ENCODE measurements at regions not wholly inside any gene's neighbourhood (a gene's known extent, or its start where the extent isn't known, plus 50 kb on each side); places are given as distances from the start of the nearest gene placed in this dataset.
A peak's percentile ranks its signal among the peaks of the same experiment; 100 is the strongest.

DNA sequence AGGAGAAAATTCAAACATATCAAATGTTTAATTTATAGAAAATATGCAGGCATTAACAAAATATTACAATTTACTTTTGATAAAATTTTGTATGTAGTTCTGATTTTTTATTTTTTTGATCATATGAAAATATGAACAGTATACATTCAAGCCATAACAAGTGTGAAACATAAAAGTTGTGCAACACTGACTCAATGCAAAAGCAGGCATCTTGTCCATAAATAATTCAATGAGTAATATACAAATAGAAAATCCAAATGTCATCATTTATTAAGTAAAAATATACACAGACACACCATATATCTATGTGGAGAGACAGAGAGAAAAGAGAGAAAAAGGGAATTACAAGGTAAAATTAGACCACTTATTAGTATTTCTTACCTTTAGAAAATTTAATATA is 1183.9 kb downstream of the SLITRK1 start:
- intact Hi-C loops (cut with DNase I), result no loop called here
- no peak for DNase-seq
- Histone ChIP-seq H3K4me3 (no peak overlapping the region), H3K36me3 (no peaks in the 10 kb centered on the region), H3K27ac (no peak overlapping the region), H3K9me3 (no peaks in the 10 kb centered on the region), H3K27me3 (no peaks in the 10 kb centered on the region), H3K4me1 (no peaks in the 10 kb centered on the region)
- no peak for ATAC-seq
- no peak for TF ChIP-seq CTCF (IDR thresholded peaks at IDR 0.05)

GRCh38 chr13:82693607-82694006 is 1188.7 kb downstream of the SLITRK1 start:
- H3K9me3 ChIP-seq, result no peaks in the 10 kb centered on the region
- no peaks in the 10 kb centered on the region for H3K4me1 ChIP-seq
- H3K27me3 ChIP-seq, result no peaks in the 10 kb centered on the region
- intact Hi-C loops (cut with DNase I), result no loop called here
- ATAC-seq (no peak), DNase-seq (no peak)
- no peak overlapping the region for H3K27ac ChIP-seq
- no peaks in the 10 kb centered on the region for H3K36me3 ChIP-seq
- H3K4me3 ChIP-seq, result no peak overlapping the region
- no peak for TF ChIP-seq CTCF (IDR thresholded peaks at IDR 0.05)

DNA sequence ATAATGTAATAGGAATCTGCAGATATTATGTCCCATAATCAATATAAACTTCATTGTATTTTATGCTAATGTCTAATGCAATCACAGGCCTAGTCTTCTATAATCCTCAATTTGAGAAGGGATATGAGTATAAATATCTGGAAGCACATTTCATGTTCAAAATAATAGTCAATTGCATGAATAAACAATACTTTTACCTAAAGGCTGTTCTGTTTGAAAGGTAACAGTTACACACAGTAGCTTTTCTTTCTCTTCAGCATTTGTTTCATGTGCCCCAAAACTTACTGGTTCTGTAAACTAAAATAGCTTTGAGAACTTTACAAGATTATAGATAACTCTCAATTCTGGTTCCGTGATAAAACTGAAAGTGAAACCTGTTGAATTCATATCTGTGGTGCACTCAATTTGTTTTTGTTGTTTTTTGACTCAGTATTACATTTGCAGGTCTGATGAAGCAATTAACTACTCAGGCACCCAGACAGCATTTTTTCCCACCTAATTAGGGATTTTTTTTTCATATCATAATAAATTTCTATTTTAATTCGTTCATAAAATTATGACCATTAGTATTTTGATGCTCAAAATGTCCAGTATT is 1193.8 kb downstream of the SLITRK1 start:
- H3K9me3 ChIP-seq, result no peaks in the 10 kb centered on the region
- H3K27me3 ChIP-seq, result no peaks in the 10 kb centered on the region
- peak overlapping the region; percentile 38 for H3K27ac ChIP-seq
- ATAC-seq (no peak), DNase-seq (no peak)
- no peaks in the 10 kb centered on the region for H3K36me3 ChIP-seq
- intact Hi-C loops (cut with DNase I), result no loop called here
- TF ChIP-seq CTCF (IDR thresholded peaks at IDR 0.05), result no peak
- peak overlapping the region; percentile 41 for H3K4me3 ChIP-seq
- H3K4me1 ChIP-seq, result no peaks in the 10 kb centered on the region

- Histone ChIP-seq H3K36me3 (no peaks in the 10 kb centered on the region), H3K27ac (peak overlapping the region; percentile 38), H3K27me3 (no peaks in the 10 kb centered on the region), H3K9me3 (no peaks in the 10 kb centered on the region), H3K4me3 (peak overlapping the region; percentile 41), H3K4me1 (no peaks in the 10 kb centered on the region)
- DNase-seq, result no peak
- intact Hi-C loops (cut with DNase I), result no loop called here
- TF ChIP-seq CTCF (IDR thresholded peaks at IDR 0.05), result no peak
- no peak for ATAC-seq
Observed at GRCh38 chr13:82687884-82688283, 1194.4 kb downstream of the SLITRK1 start.

- no peaks in the 10 kb centered on the region for H3K27me3 ChIP-seq
- TF ChIP-seq CTCF (IDR thresholded peaks at IDR 0.05), result no peak
- no peak overlapping the region for H3K27ac ChIP-seq
- H3K9me3 ChIP-seq, result no peaks in the 10 kb centered on the region
- ATAC-seq (no peak), DNase-seq (no peak)
- H3K4me3 ChIP-seq, result no peak overlapping the region
- intact Hi-C loops (cut with DNase I), result no loop called here
- H3K4me1 ChIP-seq, result no peaks in the 10 kb centered on the region
- H3K36me3 ChIP-seq, result no peaks in the 10 kb centered on the region
Observed at GRCh38 chr13:82681535-82681934, 1200.7 kb downstream of the SLITRK1 start.

DNA sequence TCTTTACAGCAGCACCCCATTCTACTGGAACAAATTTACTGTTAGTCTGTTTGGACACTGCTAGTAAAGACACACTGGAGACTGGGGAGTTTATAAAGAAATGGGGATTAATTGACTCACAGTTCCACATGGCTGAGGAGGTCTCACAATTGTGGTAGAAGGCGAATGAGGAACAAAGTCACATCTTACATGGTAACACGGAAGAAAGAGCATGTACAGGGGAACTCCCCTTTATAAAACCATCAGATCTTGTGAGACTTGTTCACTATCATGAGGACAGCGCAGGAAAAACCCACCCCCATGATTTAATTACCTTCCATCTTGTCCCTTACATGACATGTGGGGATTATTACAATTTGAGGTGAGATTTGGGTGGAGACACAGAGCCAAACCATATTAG is 1204.2 kb downstream of the SLITRK1 start:
- H3K27me3 ChIP-seq, result no peaks in the 10 kb centered on the region
- DNase-seq, result no peak
- intact Hi-C loops (cut with DNase I), result no loop called here
- no peaks in the 10 kb centered on the region for H3K9me3 ChIP-seq
- H3K27ac ChIP-seq, result no peak overlapping the region
- no peak for TF ChIP-seq CTCF (IDR thresholded peaks at IDR 0.05)
- no peak overlapping the region for H3K4me3 ChIP-seq
- no peak for ATAC-seq
- H3K4me1 ChIP-seq, result no peaks in the 10 kb centered on the region
- H3K36me3 ChIP-seq, result no peaks in the 10 kb centered on the region
